Large intestine (tissue), 3 donors: ENCODE measurements at regions not wholly inside any gene's neighbourhood (a gene's known extent, or its start where the extent isn't known, plus 50 kb on each side); places are given as distances from the start of the nearest gene placed in this dataset.

Experiments
- DNase-seq, 2 donors: peaks; one replicate each; pipeline versions ENCODE4 v3.0.0 to v3.0.0-alpha.2; 2013
- H3K27ac ChIP-seq: one replicate; pipeline ENCODE4 v1.5.1; 2013; ENCODE audit warnings: low read length
- H3K27me3 ChIP-seq: 2 replicates; pipeline ENCODE4 v1.6.1; 2013; ENCODE audit warnings: low read length; ENCODE audit not compliant: control insufficient read depth, insufficient read depth
- H3K36me3 ChIP-seq: 2 replicates; pipeline ENCODE4 v1.6.1; 2013; ENCODE audit warnings: low read length; ENCODE audit not compliant: control insufficient read depth, insufficient read depth
- H3K4me1 ChIP-seq: one replicate; pipeline ENCODE4 v1.6.1; 2013; ENCODE audit warnings: low read length; ENCODE audit not compliant: control insufficient read depth, insufficient read depth
- H3K4me3 ChIP-seq: one replicate; pipeline ENCODE4 v1.5.1; 2013; ENCODE audit warnings: low read length
- H3K9me3 ChIP-seq: one replicate; pipeline ENCODE4 v1.6.1; 2013; ENCODE audit warnings: mild to moderate bottlenecking, low read depth, low read length, moderate library complexity; ENCODE audit not compliant: control insufficient read depth
- WGBS: methylation state at CpG from one replicate; pipeline ENCODE4 v1.1.5; 2013; ENCODE audit warnings: low lambda C conversion rate; ENCODE audit not compliant: insufficient coverage; 5-methylcytosine and 5-hydroxymethylcytosine counted together

DNA sequence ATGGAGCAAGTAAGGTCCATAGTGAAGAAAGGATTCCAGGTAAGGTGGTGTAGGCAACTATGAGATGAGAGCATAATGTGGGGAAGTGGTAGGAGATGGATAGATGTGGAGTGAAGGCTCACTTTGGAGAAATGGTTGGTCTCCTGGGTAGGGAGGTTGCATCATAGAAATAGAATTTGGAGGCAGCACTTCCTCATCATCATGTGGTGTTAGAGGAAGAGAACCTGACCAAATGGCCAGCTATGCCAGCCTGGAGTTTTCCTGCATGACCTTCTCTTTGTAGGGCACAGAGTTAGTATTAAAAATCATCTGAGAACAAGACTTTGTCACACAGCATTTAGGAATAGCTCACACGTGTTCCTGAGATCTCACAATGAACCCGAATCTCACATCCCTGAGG is 126.7 kb upstream of the CXCL12 start:
- Histone ChIP-seq H3K4me1 (no peaks in the 10 kb centered on the region), H3K4me3 (no peak overlapping the region), H3K36me3 (no peaks in the 10 kb centered on the region), H3K9me3 (no peaks in the 10 kb centered on the region), H3K27ac (no peak overlapping the region), H3K27me3 (no peaks in the 10 kb centered on the region)
- DNase-seq: no peak
- no CpG with 5 or more reads among the region's 2 CpGs for WGBS

DNA sequence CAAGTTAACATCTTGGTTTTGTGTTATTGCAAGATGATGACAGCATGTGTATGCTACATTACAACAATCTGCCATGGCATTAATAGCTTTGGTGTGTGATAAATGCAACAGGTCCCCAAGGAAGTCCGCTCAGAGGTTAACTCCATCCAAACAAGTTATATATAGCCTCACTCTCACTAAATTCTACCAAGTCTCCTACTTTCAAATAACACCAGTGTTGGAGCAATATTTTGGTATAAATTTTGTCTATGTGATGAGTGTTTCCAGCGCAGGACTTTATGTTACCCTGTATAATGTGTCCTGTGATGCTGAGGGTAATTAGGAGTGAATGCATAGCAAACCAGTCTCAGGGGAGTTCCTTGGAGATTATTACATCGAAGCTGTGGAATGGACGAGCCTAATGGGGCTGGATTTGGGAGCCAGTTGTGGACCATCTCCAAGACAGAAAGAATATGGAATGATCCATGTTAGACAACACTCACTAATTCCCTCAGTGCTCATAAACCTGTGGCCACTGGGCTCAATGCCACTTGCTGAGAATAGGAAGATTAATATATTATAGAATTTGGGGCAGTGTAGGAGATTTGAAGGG is 127.6 kb upstream of the CXCL12 start:
- no peaks in the 10 kb centered on the region for H3K4me1 ChIP-seq

DNA sequence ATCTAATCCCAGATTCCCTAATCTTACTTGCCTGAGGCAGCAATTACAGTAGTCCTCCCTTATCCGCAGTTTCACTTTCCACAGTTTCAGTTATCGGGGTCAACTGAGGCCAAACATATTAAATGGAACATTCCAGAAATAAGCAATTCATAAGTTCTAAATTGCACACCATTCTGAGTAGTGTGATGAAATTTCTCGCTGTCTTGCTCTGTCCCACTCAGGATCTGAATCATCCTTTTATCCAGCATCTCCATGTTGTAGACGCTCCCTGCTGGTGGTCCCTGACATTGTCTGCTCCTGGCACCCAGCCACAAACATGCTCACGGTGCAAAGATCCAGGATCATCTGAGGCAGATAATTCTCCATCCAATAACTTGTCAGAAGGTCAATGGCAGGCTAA is 128.7 kb upstream of the CXCL12 start:
- Histone ChIP-seq H3K4me1 (no peaks in the 10 kb centered on the region), H3K27me3 (no peaks in the 10 kb centered on the region), H3K4me3 (no peak overlapping the region), H3K36me3 (no peaks in the 10 kb centered on the region), H3K9me3 (no peaks in the 10 kb centered on the region), H3K27ac (no peak overlapping the region)
- no peak for DNase-seq
- 93% methylated on average over 2 of the region's 5 CpGs for WGBS

More for the DNA sequence above, 127.6 kb upstream of the CXCL12 start:
- Histone ChIP-seq H3K9me3 (no peaks in the 10 kb centered on the region), H3K27me3 (no peaks in the 10 kb centered on the region), H3K4me3 (no peak overlapping the region), H3K36me3 (no peaks in the 10 kb centered on the region), H3K27ac (no peak overlapping the region)
- DNase-seq: no peak
- no CpG with 5 or more reads among the region's 4 CpGs for WGBS

DNA sequence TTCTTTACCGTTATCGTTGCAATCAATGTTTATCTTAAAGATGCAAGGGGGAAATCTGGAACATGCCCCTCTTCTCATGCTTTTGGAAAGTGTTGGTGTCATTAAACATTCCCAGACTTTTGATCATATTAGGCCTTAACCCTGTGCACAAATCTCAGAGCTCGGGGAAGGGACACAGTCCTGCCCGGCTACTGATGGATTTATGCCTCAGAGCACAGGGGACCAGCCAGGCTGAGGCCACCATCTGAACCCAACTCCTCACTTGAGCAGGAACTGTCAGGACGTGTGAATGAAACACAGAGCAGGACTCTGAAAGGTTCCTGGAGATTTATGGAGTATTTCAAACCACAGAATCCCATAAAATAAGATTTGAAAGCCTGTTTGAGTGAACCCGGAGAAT is 132.0 kb upstream of the CXCL12 start:
- Histone ChIP-seq H3K27me3 (no peaks in the 10 kb centered on the region), H3K4me1 (no peaks in the 10 kb centered on the region), H3K27ac (no peak overlapping the region), H3K36me3 (no peaks in the 10 kb centered on the region), H3K9me3 (no peaks in the 10 kb centered on the region), H3K4me3 (no peak overlapping the region)
- no peak for DNase-seq
- WGBS: 90% methylated on average over 2 of the region's 6 CpGs

DNA sequence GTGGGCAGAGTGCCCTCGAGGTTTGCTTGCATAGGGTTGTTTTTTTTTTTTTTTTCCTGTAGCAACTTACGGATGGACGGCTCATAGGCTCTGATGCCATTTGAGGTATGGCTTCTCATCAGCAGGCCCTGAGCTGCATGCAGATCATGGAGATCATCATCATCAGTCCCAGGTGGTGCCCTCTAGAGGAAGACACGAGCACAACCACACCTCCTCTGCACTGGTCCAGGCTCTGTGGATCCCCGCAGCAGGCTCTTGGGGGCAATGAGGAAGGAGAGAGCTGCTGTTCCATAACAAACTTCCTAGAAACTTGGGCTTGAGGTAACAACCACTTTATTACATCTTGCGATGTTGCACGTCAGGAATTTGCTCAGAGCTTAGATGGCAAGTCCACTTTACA is 132.7 kb upstream of the CXCL12 start:
- H3K4me3 ChIP-seq: no peak overlapping the region
- H3K27ac ChIP-seq: no peak overlapping the region
- no peaks in the 10 kb centered on the region for H3K27me3 ChIP-seq
- no peaks in the 10 kb centered on the region for H3K36me3 ChIP-seq
- 100% methylated on average over 1 of the region's 7 CpGs for WGBS
- no peaks in the 10 kb centered on the region for H3K9me3 ChIP-seq
- no peak for DNase-seq
- H3K4me1 ChIP-seq: no peaks in the 10 kb centered on the region

DNA sequence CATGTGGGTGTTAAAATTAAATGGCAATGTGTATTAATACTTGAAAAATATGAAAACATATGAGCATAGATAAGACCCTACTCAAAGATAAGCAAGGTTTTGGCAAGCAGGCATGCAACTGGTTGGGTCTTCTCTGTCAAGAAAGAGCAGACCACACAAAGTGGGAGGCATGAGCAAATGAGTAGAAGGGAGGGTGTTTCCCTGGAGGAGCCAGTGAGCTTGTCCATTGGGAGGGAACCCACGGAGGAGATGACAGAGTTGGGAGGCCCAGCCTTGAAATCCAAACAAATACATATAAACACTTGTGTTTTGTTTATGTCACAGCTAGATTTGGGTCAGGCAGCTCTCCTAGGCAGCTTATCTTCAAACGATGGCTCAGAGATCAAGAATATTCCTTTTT is 134.5 kb upstream of the CXCL12 start:
- Histone ChIP-seq H3K9me3 (no peaks in the 10 kb centered on the region), H3K27ac (no peak overlapping the region), H3K4me3 (no peak overlapping the region), H3K27me3 (no peaks in the 10 kb centered on the region), H3K4me1 (no peaks in the 10 kb centered on the region), H3K36me3 (no peaks in the 10 kb centered on the region)
- no peak for DNase-seq
- WGBS: no CpG with 5 or more reads among the region's 2 CpGs

DNA sequence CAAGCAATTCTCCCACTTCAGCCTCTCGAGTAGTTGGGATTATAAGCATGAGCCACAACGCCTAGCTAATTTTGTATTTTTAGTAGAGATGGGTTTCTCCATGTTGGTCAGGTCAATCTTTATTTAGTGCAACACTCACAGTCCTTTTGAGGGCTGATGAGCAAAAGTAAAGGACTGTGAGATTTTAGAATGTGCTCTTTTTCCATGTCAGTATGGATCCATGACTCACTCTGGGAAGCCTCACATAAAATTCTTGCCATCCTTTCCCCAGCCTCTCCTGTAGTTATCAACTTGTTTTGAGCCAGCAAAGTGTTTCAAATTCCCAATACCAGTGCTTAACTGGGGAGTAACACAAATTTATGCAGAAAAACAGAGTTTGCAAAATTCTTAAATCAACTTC is 135.8 kb upstream of the CXCL12 start:
- WGBS: no CpG with 5 or more reads among the region's 2 CpGs
- no peaks in the 10 kb centered on the region for H3K27me3 ChIP-seq
- no peak overlapping the region for H3K4me3 ChIP-seq
- H3K4me1 ChIP-seq: no peaks in the 10 kb centered on the region
- H3K27ac ChIP-seq: no peak overlapping the region
- no peak for DNase-seq
- H3K36me3 ChIP-seq: no peaks in the 10 kb centered on the region
- H3K9me3 ChIP-seq: no peaks in the 10 kb centered on the region

DNA sequence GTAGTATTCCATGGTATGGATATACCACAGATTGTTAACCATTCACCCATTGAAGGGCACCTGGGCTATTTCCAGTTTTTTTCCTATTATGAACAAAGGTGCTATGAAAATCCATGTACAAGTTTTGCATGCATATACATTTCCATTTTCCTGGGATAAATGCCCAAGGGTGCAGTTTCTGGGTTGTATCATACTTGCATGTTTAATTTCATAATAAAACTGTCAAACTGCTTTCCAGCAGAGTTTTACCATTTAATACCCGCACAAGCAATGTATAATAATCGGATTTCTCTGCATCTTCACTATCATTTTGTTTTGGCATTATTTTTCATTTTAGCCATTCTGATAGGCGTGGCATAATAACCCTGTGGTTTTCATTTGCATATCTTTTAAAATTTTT is 154.3 kb upstream of the CXCL12 start:
- 100% methylated on average over 2 of the region's 3 CpGs for WGBS
- no peaks in the 10 kb centered on the region for H3K9me3 ChIP-seq
- DNase-seq: no peak

DNA sequence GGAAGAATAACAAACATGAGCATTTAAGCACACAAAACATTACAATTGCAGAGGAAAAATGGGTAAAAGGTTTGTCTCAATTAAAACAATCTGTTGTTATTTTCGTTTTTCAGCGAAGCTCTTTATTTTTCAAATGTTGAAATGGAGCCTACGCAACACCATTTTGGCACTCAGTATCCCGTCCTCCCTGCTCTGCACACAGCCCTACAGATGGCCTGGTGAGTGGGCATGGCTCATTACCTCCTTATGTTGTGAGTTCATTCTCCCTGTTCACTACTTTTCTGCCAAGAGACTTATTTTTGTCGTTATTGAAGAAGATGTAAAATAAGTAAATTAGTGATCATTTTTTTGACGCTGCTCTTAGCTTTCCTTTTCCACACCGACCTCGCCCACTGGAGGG is 167.8 kb upstream of the CXCL12 start:
- WGBS: 93% methylated on average over 4 of the region's 8 CpGs
- Histone ChIP-seq H3K27ac (no peak overlapping the region), H3K4me1 (no peaks in the 10 kb centered on the region), H3K4me3 (no peak overlapping the region), H3K36me3 (no peaks in the 10 kb centered on the region), H3K27me3 (no peaks in the 10 kb centered on the region), H3K9me3 (no peaks in the 10 kb centered on the region)
- no peak for DNase-seq

More for the DNA sequence above, 154.3 kb upstream of the CXCL12 start:
- H3K36me3 ChIP-seq: no peaks in the 10 kb centered on the region
- H3K4me3 ChIP-seq: no peak overlapping the region
- no peaks in the 10 kb centered on the region for H3K4me1 ChIP-seq
- no peak overlapping the region for H3K27ac ChIP-seq
- H3K27me3 ChIP-seq: no peaks in the 10 kb centered on the region

DNA sequence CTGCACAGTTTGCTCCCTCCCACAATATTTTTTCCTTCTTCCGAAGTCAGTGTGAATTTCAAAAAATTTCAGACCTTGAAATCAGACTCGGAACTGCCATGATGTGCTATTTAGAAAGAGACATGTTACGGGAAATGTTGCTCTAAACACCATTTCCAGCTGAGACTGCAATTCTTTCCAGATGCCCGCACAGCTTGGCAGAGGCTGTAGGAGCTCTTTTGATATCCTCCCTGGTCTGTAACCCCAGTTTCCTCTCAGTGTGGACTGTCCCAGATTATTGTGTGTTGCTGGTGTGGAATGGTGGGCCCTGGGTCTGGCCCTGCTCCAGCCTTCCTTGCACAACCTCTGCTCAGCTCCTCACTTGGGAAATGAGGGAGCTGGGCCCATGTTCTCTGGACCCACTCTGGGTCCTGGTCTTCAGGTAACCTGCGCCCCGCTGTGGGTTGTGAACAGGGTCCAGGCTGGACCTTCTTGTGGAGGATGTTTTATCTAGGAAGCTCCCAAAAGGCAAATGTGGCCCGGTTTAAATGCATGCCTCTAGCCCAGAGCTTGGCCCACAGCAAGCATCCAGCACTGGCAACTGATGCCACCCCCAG is 172.8 kb upstream of the CXCL12 start:
- no peaks in the 10 kb centered on the region for H3K9me3 ChIP-seq
- H3K4me1 ChIP-seq: no peaks in the 10 kb centered on the region
- peaks cover 2% of the 10 kb centered on the region for H3K27me3 ChIP-seq
- no peaks in the 10 kb centered on the region for H3K36me3 ChIP-seq
- no peak overlapping the region for H3K4me3 ChIP-seq
- no peak for DNase-seq
- no peak overlapping the region for H3K27ac ChIP-seq
- WGBS: no CpG with 5 or more reads among the region's 7 CpGs

DNA sequence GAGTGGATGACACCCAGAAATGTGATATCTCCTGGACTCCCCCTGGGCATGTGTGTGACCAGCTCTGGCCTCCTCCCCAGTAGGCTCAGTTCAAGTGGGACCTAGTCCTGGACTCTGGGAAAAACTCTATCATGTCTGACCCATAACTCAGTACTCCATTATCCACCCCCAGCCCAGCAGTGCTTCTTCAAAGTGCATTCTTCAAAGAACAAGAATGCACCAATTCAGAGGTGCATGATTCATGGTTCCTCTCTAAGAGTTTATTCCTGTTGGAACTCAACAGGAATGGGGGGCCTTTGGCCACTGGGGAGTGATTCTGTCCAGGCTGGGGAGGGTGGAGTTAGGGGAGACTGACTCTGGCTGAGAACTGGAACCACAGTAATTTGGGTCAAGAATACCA is 173.6 kb upstream of the CXCL12 start:
- Histone ChIP-seq H3K4me1 (no peaks in the 10 kb centered on the region), H3K27me3 (peaks cover 2% of the 10 kb centered on the region), H3K4me3 (no peak overlapping the region), H3K36me3 (no peaks in the 10 kb centered on the region), H3K9me3 (no peaks in the 10 kb centered on the region), H3K27ac (no peak overlapping the region)
- DNase-seq: no peak
